ENCODE measurements at regions not wholly inside any gene's neighbourhood (a gene's known extent, or its start where the extent isn't known, plus 50 kb on each side); places are given as distances from the start of the nearest gene placed in this dataset.

DNA sequence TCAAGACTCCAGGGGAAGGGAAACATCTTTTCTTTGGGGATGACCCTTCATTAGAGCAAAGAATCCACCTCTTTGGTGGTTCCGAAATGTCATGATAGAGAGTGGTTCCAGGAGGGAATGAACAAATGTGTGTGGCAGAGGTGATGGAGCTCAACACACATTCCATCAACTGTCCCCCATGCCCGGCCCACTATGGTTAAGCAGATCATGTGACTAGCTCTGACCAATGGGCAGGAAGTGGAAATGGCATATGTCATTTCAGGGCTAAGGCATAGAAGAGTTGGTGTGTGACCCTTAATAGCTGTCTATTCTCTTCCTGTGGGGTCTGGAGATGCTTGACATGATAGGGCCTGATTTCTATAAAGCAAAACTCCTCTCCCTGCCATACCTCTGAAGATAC is 194.6 kb downstream of the GAS1 start:
- Histone ChIP-seq H3K36me3 (ENCODE audit: control insufficient read depth, insufficient read depth, low read length) (no peaks in the 10 kb centered on the region), H3K9ac (ENCODE audit: insufficient read depth in 1 of 2, low read depth in 2 of 2, low read length in 2 of 2) (no peak overlapping the region), H3K9me3 (replicated peaks; ENCODE audit: control insufficient read depth, insufficient read depth, low read depth, low read length) (no peaks in the 10 kb centered on the region), H3K4me3 (no peak overlapping the region), H3K27ac (ENCODE audit: extremely low read depth, low read depth, low read length) (no peak overlapping the region), H3K9me1 (ENCODE audit: control insufficient read depth, insufficient read depth, low read length) (no peaks in the 10 kb centered on the region), H3K4me2 (ENCODE audit: insufficient read depth, low read length) (no peak overlapping the region), H3K4me1 (replicated peaks in 1 of 2; ENCODE audit: control insufficient read depth in 2 of 2, insufficient read depth in 2 of 2, low read length in 2 of 2) (no peaks in the 10 kb centered on the region), H3K79me2 (ENCODE audit: control insufficient read depth, insufficient read depth, low read length) (no peaks in the 10 kb centered on the region), H2AFZ (ENCODE audit: low read depth, low read length) (no peak overlapping the region), H4K20me1 (replicated peaks; ENCODE audit: control insufficient read depth, insufficient read depth, low read length) (no peaks in the 10 kb centered on the region), H3K27me3 (ENCODE audit: control insufficient read depth in 2 of 2, insufficient read depth in 2 of 2, low read length in 2 of 2) (no peaks in the 10 kb centered on the region)
- POLR2A ChIA-PET: no interaction called here
- no TSS peak for BruUV-seq (replicated peaks)
- DNase-seq (ENCODE audit: extremely low read depth in 1 of 4, low spot score in 3 of 4) (peak in 2 of 4 experiments; percentile 11 to 18), ATAC-seq (no peak), FAIRE-seq (no peak)
- CTCF ChIA-PET (ENCODE audit: low intra/inter-chr PET ratio): no interaction called here
- TF ChIP-seq RBM25 (IDR thresholded peaks at IDR 0.05; ENCODE audit: low read depth, low read length, severe bottlenecking) (peak; percentile 15), PTBP1 (IDR thresholded peaks at IDR 0.05; ENCODE audit: low read depth, low read length) (no peak), NFYB (IDR thresholded peaks at IDR 0.05; ENCODE audit: extremely low read depth, insufficient read length) (peak; percentile 80)
- TF ChIP-seq, protein P1, sequence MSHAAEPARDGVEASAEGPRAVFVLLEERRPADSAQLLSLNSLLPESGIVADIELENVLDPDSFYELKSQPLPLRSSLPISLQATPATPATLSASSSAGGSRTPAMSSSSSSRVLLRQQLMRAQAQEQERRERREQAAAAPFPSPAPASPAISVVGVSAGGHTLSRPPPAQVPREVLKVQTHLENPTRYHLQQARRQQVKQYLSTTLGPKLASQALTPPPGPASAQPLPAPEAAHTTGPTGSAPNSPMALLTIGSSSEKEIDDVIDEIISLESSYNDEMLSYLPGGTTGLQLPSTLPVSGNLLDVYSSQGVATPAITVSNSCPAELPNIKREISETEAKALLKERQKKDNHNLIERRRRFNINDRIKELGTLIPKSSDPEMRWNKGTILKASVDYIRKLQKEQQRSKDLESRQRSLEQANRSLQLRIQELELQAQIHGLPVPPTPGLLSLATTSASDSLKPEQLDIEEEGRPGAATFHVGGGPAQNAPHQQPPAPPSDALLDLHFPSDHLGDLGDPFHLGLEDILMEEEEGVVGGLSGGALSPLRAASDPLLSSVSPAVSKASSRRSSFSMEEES (CRISPR knock-in tag; IDR thresholded peaks at IDR 0.05): peak; percentile 22; the same call in 1 of the 2 replicates
- in situ Hi-C loops (cut with MboI) (no loop called here), intact Hi-C loops (cut with micrococcal nuclease) (no loop called here)
- WGBS (ENCODE audit: insufficient coverage, low coverage, missing lambda C conversion rate): 13% methylated on average over 1 of the region's 2 CpGs

DNA sequence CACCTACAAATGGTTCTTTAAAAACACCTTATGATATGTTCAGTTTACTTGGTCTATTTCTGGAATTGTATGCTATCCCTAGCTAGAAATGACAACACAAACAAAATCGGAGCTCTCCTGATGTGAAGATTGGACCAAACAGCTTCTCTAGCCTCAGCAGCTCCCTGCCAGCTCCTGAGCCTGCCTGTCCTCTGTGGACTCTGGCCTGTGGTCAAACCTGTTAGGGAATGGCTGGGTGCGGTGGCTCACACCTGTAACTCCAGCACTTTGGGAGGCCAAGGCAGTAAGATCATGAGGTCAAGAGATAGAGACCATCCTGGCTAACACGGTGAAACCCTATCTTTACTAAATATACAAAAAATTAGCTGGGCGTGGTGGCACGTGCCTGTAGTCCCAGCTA is 195.3 kb downstream of the GAS1 start:
- no peak overlapping the region for H3K4me3 ChIP-seq
- H3K36me3 ChIP-seq (ENCODE audit: control insufficient read depth, insufficient read depth, low read length): no peaks in the 10 kb centered on the region
- H3K27me3 ChIP-seq (ENCODE audit: control insufficient read depth in 2 of 2, insufficient read depth in 2 of 2, low read length in 2 of 2): no peaks in the 10 kb centered on the region
- BruUV-seq (replicated peaks): no TSS peak
- ATAC-seq (no peak), FAIRE-seq (no peak), DNase-seq (ENCODE audit: extremely low read depth in 1 of 4, low spot score in 3 of 4) (no peak)
- no peaks in the 10 kb centered on the region for H3K9me3 ChIP-seq (replicated peaks; ENCODE audit: control insufficient read depth, insufficient read depth, low read depth, low read length)
- TF ChIP-seq GABPB1 (CRISPR knock-in tag; IDR thresholded peaks at IDR 0.05) (no peak), MCM5 (IDR thresholded peaks at IDR 0.05; ENCODE audit: low read depth) (no peak)
- ChIA-PET CTCF (ENCODE audit: low intra/inter-chr PET ratio) (no interaction called here), POLR2A (no interaction called here)
- in situ Hi-C loops (cut with MboI) (no loop called here), intact Hi-C loops (cut with micrococcal nuclease) (no loop called here)
- no peak overlapping the region for H3K27ac ChIP-seq (ENCODE audit: extremely low read depth, low read depth, low read length)
- no peaks in the 10 kb centered on the region for H3K79me2 ChIP-seq (ENCODE audit: control insufficient read depth, insufficient read depth, low read length)
- no peaks in the 10 kb centered on the region for H3K9me1 ChIP-seq (ENCODE audit: control insufficient read depth, insufficient read depth, low read length)
- H4K20me1 ChIP-seq (replicated peaks; ENCODE audit: control insufficient read depth, insufficient read depth, low read length): no peaks in the 10 kb centered on the region
- H3K4me2 ChIP-seq (ENCODE audit: insufficient read depth, low read length): no peak overlapping the region
- H2AFZ ChIP-seq (ENCODE audit: low read depth, low read length): no peak overlapping the region
- no peaks in the 10 kb centered on the region for H3K4me1 ChIP-seq (replicated peaks in 1 of 2; ENCODE audit: control insufficient read depth in 2 of 2, insufficient read depth in 2 of 2, low read length in 2 of 2)
- 2% methylated on average over 5 of the region's 5 CpGs for WGBS (ENCODE audit: insufficient coverage, low coverage, missing lambda C conversion rate)
- no peak overlapping the region for H3K9ac ChIP-seq (ENCODE audit: insufficient read depth in 1 of 2, low read depth in 2 of 2, low read length in 2 of 2)

Measured in K562 (cell line).